Gastroesophageal sphincter (tissue), 4 donors: ENCODE measurements at regions not wholly inside any gene's neighbourhood (a gene's known extent, or its start where the extent isn't known, plus 50 kb on each side); places are given as distances from the start of the nearest gene placed in this dataset.
A peak's percentile ranks its signal among the peaks of the same experiment; 100 is the strongest.

Source experiments
- ATAC-seq: fragments of 150-250 bp; one replicate; pipeline ENCODE4 v1.9.1; 2016; ENCODE audit warnings: mild to moderate bottlenecking, moderate library complexity
- H3K27ac ChIP-seq, 4 donors: fragments of 200-600 bp; sonication (generic) in 3 of 4; 1 replicate in 3 of 4; 2 replicates in 1 of 4; pipeline ENCODE4 v1.5.1; 2016 to 2019
- H3K27me3 ChIP-seq: fragments of 200-600 bp; sonication (generic); one replicate; pipeline ENCODE4 v1.5.1; 2019
- H3K36me3 ChIP-seq, 2 donors: fragments of 200-600 bp; sonication (generic); one replicate each; pipeline ENCODE4 v1.5.1; 2019; ENCODE audit warnings: control low read depth in 1 of 2
- H3K4me1 ChIP-seq, 3 donors: fragments of 200-600 bp; sonication (generic); 1 replicate in 2 of 3; 2 replicates in 1 of 3; pipeline ENCODE4 v1.5.1; 2016 to 2019; ENCODE audit warnings: control low read depth in 2 of 3
- H3K4me3 ChIP-seq, 2 donors: fragments of 200-600 bp; sonication (generic); one replicate each; pipeline ENCODE4 v1.5.1; 2019; ENCODE audit warnings: mild to moderate bottlenecking in 1 of 2, moderate library complexity in 1 of 2
- H3K9me3 ChIP-seq, 3 donors: fragments of 200-600 bp; sonication (generic); one replicate each; pipeline ENCODE4 v1.5.1; 2017 to 2019; ENCODE audit warnings: control low read depth in 2 of 3
- EP300 ChIP-seq: sonication (generic); formaldehyde crosslinking; IDR thresholded peaks from one replicate; pipeline ENCODE4 v1.6.1; 2017; ENCODE audit warnings: antibody characterized with exemption, mild to moderate bottlenecking
- POLR2A ChIP-seq, 2 donors: fragments of 450-650 bp; IDR thresholded peaks; one replicate each; pipeline ENCODE4 v1.6.1; 2017; ENCODE audit warnings: antibody characterized with exemption in 2 of 2, mild to moderate bottlenecking in 2 of 2, moderate library complexity in 1 of 2
- POLR2AphosphoS5 ChIP-seq: sonication (generic); formaldehyde crosslinking; IDR thresholded peaks from one replicate; pipeline ENCODE4 v1.6.1; 2017; ENCODE audit warnings: antibody characterized with exemption
- WGBS, 2 donors: methylation state at CpG; one replicate each; pipeline ENCODE4 v1.1.5; 2018; ENCODE audit warnings: low coverage in 1 of 2; 5-methylcytosine and 5-hydroxymethylcytosine counted together
- TF ChIP-seq, protein P1 (sequence below), 4 experiments: fragments of 200-600 bp in 2 of 4; fragments of 450-650 bp in 2 of 4; sonication (generic) in 1 of 4; IDR thresholded peaks; one replicate each; pipeline ENCODE4 v1.5.1; 2017 to 2019; ENCODE audit warnings: antibody characterized with exemption in 4 of 4, mild to moderate bottlenecking in 2 of 4, moderate library complexity in 2 of 4

DNA sequence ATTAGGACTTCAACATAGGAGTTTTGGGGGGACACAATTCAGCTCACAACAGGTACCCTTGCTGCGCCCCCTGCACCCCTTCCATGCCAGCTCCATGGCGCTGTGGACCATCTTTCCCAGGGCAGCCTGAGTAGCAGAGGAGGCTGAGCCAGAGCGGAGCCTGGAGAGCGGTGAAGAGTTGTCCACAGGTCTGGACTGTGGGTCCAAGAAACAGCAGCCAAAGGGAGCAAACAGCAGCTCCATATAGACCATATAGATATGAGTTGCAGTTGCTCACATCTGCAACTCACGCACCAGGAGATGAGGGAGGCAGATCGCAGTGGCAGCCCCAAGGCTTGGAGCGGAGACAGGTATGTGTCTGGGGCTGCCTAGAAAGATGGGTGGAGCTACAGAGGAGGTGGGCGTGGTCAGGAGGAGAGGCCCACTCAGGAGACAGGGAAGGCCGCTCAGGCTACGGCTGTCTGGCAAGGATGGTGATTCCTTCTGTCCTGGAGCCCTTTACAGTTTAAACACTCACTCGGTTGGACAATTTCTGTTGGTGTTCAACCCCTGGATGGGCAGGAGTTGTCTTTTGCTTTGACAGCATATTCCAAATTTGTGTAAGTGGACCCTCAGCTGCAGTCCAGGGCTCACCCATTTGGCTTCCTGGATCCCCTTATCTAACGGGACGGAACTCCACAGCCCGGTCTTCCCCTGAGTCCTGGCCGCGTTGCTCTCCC is 155.1 kb downstream of the LPIN1 start:
- H3K9me3 ChIP-seq, result no peaks in the 10 kb centered on the region
- H3K27me3 ChIP-seq, result no peaks in the 10 kb centered on the region
- TF ChIP-seq POLR2AphosphoS5 (no peak), EP300 (no peak), POLR2A (IDR thresholded peaks at IDR 0.05) (no peak)
- TF ChIP-seq, protein P1, sequence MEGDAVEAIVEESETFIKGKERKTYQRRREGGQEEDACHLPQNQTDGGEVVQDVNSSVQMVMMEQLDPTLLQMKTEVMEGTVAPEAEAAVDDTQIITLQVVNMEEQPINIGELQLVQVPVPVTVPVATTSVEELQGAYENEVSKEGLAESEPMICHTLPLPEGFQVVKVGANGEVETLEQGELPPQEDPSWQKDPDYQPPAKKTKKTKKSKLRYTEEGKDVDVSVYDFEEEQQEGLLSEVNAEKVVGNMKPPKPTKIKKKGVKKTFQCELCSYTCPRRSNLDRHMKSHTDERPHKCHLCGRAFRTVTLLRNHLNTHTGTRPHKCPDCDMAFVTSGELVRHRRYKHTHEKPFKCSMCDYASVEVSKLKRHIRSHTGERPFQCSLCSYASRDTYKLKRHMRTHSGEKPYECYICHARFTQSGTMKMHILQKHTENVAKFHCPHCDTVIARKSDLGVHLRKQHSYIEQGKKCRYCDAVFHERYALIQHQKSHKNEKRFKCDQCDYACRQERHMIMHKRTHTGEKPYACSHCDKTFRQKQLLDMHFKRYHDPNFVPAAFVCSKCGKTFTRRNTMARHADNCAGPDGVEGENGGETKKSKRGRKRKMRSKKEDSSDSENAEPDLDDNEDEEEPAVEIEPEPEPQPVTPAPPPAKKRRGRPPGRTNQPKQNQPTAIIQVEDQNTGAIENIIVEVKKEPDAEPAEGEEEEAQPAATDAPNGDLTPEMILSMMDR (IDR thresholded peaks at IDR 0.05), result no peak
- H3K4me3 ChIP-seq, result no peak overlapping the region
- WGBS, 2 donors, result 84 to 85% methylated on average over 3 to 8 of the region's 16 CpGs
- H3K4me1 ChIP-seq, result no peaks in the 10 kb centered on the region
- H3K36me3 ChIP-seq, result no peaks in the 10 kb centered on the region
- no peak overlapping the region for H3K27ac ChIP-seq
- ATAC-seq, result no peak

DNA sequence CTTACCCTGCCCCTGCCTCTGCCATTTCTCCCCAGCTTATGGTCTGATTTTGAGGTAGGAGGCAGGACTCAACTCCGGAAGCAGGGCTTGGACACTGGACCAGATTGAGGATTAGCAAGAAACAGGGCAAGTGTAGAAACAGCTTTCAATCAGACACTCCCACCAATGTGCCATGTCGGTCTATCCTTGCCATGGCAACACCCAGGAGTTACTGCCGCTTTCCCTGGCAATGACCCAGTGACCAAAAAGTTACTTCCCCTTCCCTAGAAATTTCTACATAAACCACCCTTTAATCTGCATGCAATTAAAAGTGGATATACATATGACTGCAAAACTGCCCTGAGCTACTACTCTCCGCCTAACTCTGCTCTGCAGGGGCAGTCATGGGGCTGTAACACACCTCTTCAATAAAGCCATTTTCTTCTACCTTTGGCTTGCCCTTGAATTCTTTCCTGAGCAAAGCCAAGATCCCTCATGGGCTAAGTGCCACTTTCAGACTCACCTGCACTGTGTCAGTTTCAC is 156.7 kb downstream of the LPIN1 start:
- H3K9me3 ChIP-seq, result peaks cover 0 to 7% (median 0%) of the 10 kb centered on the region in 3 donors
- no peaks in the 10 kb centered on the region for H3K4me1 ChIP-seq
- H3K36me3 ChIP-seq, result no peaks in the 10 kb centered on the region
- no peak overlapping the region for H3K27ac ChIP-seq
- H3K27me3 ChIP-seq, result no peaks in the 10 kb centered on the region
- no peak overlapping the region for H3K4me3 ChIP-seq
- TF ChIP-seq POLR2AphosphoS5, result no peak
- no peak for TF ChIP-seq EP300
- no peak for TF ChIP-seq POLR2A (IDR thresholded peaks at IDR 0.05)
- TF ChIP-seq, protein P1 (IDR thresholded peaks at IDR 0.05), result no peak
- 80 to 90% methylated on average over 2 to 3 of the region's 4 CpGs for WGBS, 2 donors
- peak; percentile 22 for ATAC-seq

DNA sequence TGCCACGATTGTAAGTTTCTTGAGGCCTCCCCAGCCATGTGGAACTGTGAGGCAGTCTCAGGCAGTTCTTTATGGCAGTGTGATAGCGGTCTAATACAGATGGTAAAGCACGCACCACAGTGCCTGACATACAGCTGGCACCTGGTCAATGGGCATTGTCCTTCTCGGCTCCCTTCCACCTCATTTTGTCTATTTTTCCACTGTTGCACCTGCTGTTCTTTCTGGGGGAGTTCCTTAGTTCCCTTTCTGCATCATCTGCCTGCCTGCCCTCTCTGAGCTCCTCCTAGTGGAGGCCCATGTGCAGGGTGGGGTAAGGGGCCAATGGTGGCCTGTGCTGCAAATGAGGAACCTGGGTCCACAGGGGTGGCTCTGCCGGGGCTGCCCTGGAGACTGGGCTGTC is 157.6 kb downstream of the LPIN1 start:
- no peak for ATAC-seq
- TF ChIP-seq, protein P1 (IDR thresholded peaks at IDR 0.05), result no peak
- TF ChIP-seq POLR2A (IDR thresholded peaks at IDR 0.05) (no peak), EP300 (no peak), POLR2AphosphoS5 (no peak)
- Histone ChIP-seq H3K36me3 (no peaks in the 10 kb centered on the region), H3K27me3 (no peaks in the 10 kb centered on the region), H3K9me3 (peaks cover 0 to 7% (median 0%) of the 10 kb centered on the region in 3 donors), H3K4me1 (no peaks in the 10 kb centered on the region), H3K4me3 (no peak overlapping the region), H3K27ac (no peak overlapping the region)
- WGBS, 2 donors, result 60 to 86% methylated on average over 2 of the region's 5 CpGs

DNA sequence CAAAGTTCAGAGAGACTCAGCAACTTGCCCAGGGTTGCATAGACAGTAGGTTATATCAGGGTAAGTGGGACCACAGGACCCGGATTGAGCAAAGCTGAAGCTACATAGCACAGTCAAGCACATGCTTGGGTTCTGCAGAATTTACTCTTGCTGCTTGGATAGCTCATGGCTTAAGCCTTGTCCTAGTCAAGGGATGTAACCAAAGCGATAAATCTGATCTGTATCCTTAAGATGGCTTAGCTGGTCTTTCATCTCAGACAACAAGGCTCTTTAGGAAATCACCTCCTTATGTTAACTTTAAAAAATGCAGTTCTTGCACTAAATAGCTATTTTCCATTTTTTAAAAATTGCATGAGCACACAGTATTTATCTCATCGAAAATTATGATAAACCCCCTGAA is 158.5 kb downstream of the LPIN1 start:
- WGBS, 2 donors, result 41 to 83% methylated on average over 3 of the region's 3 CpGs
- no peaks in the 10 kb centered on the region for H3K4me1 ChIP-seq
- H3K27me3 ChIP-seq, result no peaks in the 10 kb centered on the region
- no peak overlapping the region for H3K27ac ChIP-seq
- peaks cover 0 to 7% (median 0%) of the 10 kb centered on the region in 3 donors for H3K9me3 ChIP-seq
- no peaks in the 10 kb centered on the region for H3K36me3 ChIP-seq
- TF ChIP-seq POLR2A (IDR thresholded peaks at IDR 0.05) (no peak), POLR2AphosphoS5 (no peak), EP300 (no peak)
- TF ChIP-seq, protein P1 (IDR thresholded peaks at IDR 0.05), result no peak
- no peak overlapping the region for H3K4me3 ChIP-seq
- no peak for ATAC-seq

DNA sequence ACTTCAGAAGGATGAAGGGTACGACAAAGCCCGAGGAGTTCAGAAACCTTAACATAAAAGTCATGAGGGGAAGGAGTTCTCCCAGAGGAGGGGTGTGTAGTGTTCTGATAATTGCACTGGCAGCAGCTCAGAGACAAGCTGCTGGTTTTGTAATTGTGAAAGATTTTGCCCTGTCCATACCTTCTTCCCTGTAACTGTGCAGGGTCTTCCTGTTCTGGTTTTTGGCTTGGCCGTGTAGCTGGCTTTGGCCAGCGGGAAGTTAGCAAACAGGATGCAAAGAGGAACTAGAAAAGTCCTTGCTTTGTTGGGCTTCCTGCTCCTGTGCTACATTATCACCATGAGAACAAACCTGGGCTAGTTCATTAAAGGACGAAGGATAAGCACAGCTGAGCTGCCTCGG is 160.8 kb downstream of the LPIN1 start:
- Histone ChIP-seq H3K27ac (no peak overlapping the region), H3K36me3 (no peaks in the 10 kb centered on the region), H3K27me3 (no peaks in the 10 kb centered on the region), H3K4me1 (no peaks in the 10 kb centered on the region), H3K4me3 (no peak overlapping the region), H3K9me3 (peaks cover 0 to 7% (median 0%) of the 10 kb centered on the region in 3 donors)
- ATAC-seq, result no peak
- 68 to 88% methylated on average over 2 to 3 of the region's 6 CpGs for WGBS, 2 donors
- no peak for TF ChIP-seq POLR2A (IDR thresholded peaks at IDR 0.05)
- TF ChIP-seq, protein P1 (IDR thresholded peaks at IDR 0.05), result no peak
- TF ChIP-seq EP300, result no peak
- TF ChIP-seq POLR2AphosphoS5, result no peak
